HG03139 (cell line): ENCODE measurements at regions not wholly inside any gene's neighbourhood (a gene's known extent, or its start where the extent isn't known, plus 50 kb on each side); places are given as distances from the start of the nearest gene placed in this dataset.

Experiments
- ATAC-seq: cut with Tn5 transposase; IDR thresholded peaks from one replicate; pipeline ENCODE4 v1.9.1; 2021; ENCODE audit not compliant: unreplicated experiment

- no peak for ATAC-seq
These were observed 97.7 kb downstream of the CD47 start for GRCh38 chr3:107992976-107993684.

- no peak for ATAC-seq
These were observed 99.9 kb downstream of the CD47 start for GRCh38 chr3:107990926-107991325.

GRCh38 chr3:107990433-107990832, 100.4 kb downstream of the CD47 start:
- ATAC-seq = no peak

GRCh38 chr3:107989661-107990060, 101.2 kb downstream of the CD47 start:
- ATAC-seq = no peak

GRCh38 chr3:107988460-107989175, 102.2 kb downstream of the CD47 start:
- ATAC-seq = no peak

- no peak for ATAC-seq
These were observed 103.5 kb downstream of the CD47 start for GRCh38 chr3:107987036-107987939.

- no peak for ATAC-seq
These were observed 104.3 kb downstream of the CD47 start for GRCh38 chr3:107986505-107986904.

- peak; percentile 99 for ATAC-seq
These were observed 105.3 kb downstream of the CD47 start for GRCh38 chr3:107985496-107985895.

- ATAC-seq = no peak
These were observed 107.6 kb downstream of the CD47 start for GRCh38 chr3:107983247-107983646.

- no peak for ATAC-seq
These were observed 108.7 kb downstream of the CD47 start for GRCh38 chr3:107982165-107982564.

- no peak for ATAC-seq
These were observed 109.2 kb downstream of the CD47 start for GRCh38 chr3:107981471-107982111.

- no peak for ATAC-seq
These were observed 111.3 kb downstream of the CD47 start for GRCh38 chr3:107979538-107979937.

GRCh38 chr3:107978131-107979055, 112.4 kb downstream of the CD47 start:
- no peak for ATAC-seq

- no peak for ATAC-seq
These were observed 113.4 kb downstream of the CD47 start for GRCh38 chr3:107977221-107978130.

GRCh38 chr3:107976202-107976800, 114.5 kb downstream of the CD47 start:
- ATAC-seq = no peak

GRCh38 chr3:107975529-107976201, 115.2 kb downstream of the CD47 start:
- no peak for ATAC-seq

- no peak for ATAC-seq
These were observed 116.9 kb downstream of the CD47 start for GRCh38 chr3:107973961-107974360.

- no peak for ATAC-seq
These were observed 117.7 kb downstream of the CD47 start for GRCh38 chr3:107973152-107973551.
